ENCODE measurements at regions not wholly inside any gene's neighbourhood (a gene's known extent, or its start where the extent isn't known, plus 50 kb on each side); places are given as distances from the start of the nearest gene placed in this dataset.

GRCh38 chr3:19825193-19825592 is 108.8 kb downstream of the EFHB start:
- no peak for TF ChIP-seq SRF (IDR thresholded peaks at IDR 0.05; ENCODE audit: low read depth)
- no peak for TF ChIP-seq EZH2 (IDR thresholded peaks at IDR 0.05)
- no peak for TF ChIP-seq POLR2A (IDR thresholded peaks at IDR 0.05; ENCODE audit: borderline replicate concordance, extremely low read depth, insufficient read depth, insufficient read length)
- no peak for TF ChIP-seq RAD21 (IDR thresholded peaks at IDR 0.05; ENCODE audit: low read depth)
- no peak for TF ChIP-seq FOSL1 (IDR thresholded peaks at IDR 0.05; ENCODE audit: low read depth)
- no peak for TF ChIP-seq ATF3 (IDR thresholded peaks at IDR 0.05)
- TF ChIP-seq ZFX (IDR thresholded peaks at IDR 0.05) = no peak
- TF ChIP-seq EGR1 (IDR thresholded peaks at IDR 0.05; ENCODE audit: low read depth) = no peak
- no peak for TF ChIP-seq POLR2AphosphoS5 (IDR thresholded peaks at IDR 0.05; ENCODE audit: low read depth, low read length)
- no peak for TF ChIP-seq MAX (IDR thresholded peaks at IDR 0.05)
- ATAC-seq (no peak), DNase-seq (ENCODE audit: low read depth, low spot score) (no peak)
- Histone ChIP-seq H3K4me2 (ENCODE audit: low read length) (no peak overlapping the region), H3K9me3 (ENCODE audit: control insufficient read depth in 1 of 2, insufficient read depth in 1 of 2, low read depth in 1 of 2, low read length in 2 of 2) (no peaks in the 10 kb centered on the region), H3K27me3 (ENCODE audit: insufficient read depth, low read length) (peaks cover 3% of the 10 kb centered on the region; the same call in 1 of the 2 replicates), H2AFZ (ENCODE audit: low read depth, low read length, poor library complexity, severe bottlenecking) (no peak overlapping the region), H3K27ac (ENCODE audit: low read depth, low read length) (no peak overlapping the region), H4K20me1 (ENCODE audit: insufficient read depth) (no peaks in the 10 kb centered on the region), H3K4me3 (replicated peaks in 1 of 2; ENCODE audit: low read depth in 1 of 2, low read length in 2 of 2) (no peak overlapping the region), H3K79me2 (ENCODE audit: insufficient read depth, low read length) (no peaks in the 10 kb centered on the region), H3K9me2 (ENCODE audit: insufficient read depth) (no peaks in the 10 kb centered on the region), H3K4me1 (ENCODE audit: control insufficient read depth in 1 of 2, insufficient read depth in 2 of 2, low read length in 2 of 2) (no peaks in the 10 kb centered on the region), H3K9ac (ENCODE audit: low read length) (no peak overlapping the region), H3K36me3 (ENCODE audit: control insufficient read depth in 1 of 2, insufficient read depth in 2 of 2, low read length in 2 of 2) (no peaks in the 10 kb centered on the region)
- ChIA-PET CTCF (no interaction called here), RAD21 (ENCODE audit: low non-redundant PET in 1 of 2, low total read pairs in 2 of 2, uncharacterized antibody in 2 of 2, unreplicated experiment in 2 of 2) (no interaction called here), POLR2A (no interaction called here)
- no TSS peak for BruUV-seq (replicated peaks)
- intact Hi-C loops (cut with micrococcal nuclease) = no loop called here

GRCh38 chr3:19822805-19823204 is 111.2 kb downstream of the EFHB start:
- no peaks in the 10 kb centered on the region for H3K4me1 ChIP-seq (ENCODE audit: control insufficient read depth in 1 of 2, insufficient read depth in 2 of 2, low read length in 2 of 2)
- H3K27me3 ChIP-seq (ENCODE audit: insufficient read depth, low read length) = peaks cover 3% of the 10 kb centered on the region; the same call in 1 of the 2 replicates
- intact Hi-C loops (cut with micrococcal nuclease) = no loop called here
- H3K36me3 ChIP-seq (ENCODE audit: control insufficient read depth in 1 of 2, insufficient read depth in 2 of 2, low read length in 2 of 2) = no peaks in the 10 kb centered on the region
- ChIA-PET RAD21 (ENCODE audit: low non-redundant PET in 1 of 2, low total read pairs in 2 of 2, uncharacterized antibody in 2 of 2, unreplicated experiment in 2 of 2) (no interaction called here), POLR2A (no interaction called here), CTCF (no interaction called here)
- no peak overlapping the region for H3K4me3 ChIP-seq (replicated peaks in 1 of 2; ENCODE audit: low read depth in 1 of 2, low read length in 2 of 2)
- H2AFZ ChIP-seq (ENCODE audit: low read depth, low read length, poor library complexity, severe bottlenecking) = no peak overlapping the region
- no peaks in the 10 kb centered on the region for H3K79me2 ChIP-seq (ENCODE audit: insufficient read depth, low read length)
- H3K9ac ChIP-seq (ENCODE audit: low read length) = no peak overlapping the region
- H3K4me2 ChIP-seq (ENCODE audit: low read length) = no peak overlapping the region
- no TSS peak for BruUV-seq (replicated peaks)
- H3K9me2 ChIP-seq (ENCODE audit: insufficient read depth) = no peaks in the 10 kb centered on the region
- DNase-seq (ENCODE audit: low read depth, low spot score) = no peak
- TF ChIP-seq POLR2AphosphoS5 (IDR thresholded peaks at IDR 0.05; ENCODE audit: low read depth, low read length) (no peak), ELF1 (IDR thresholded peaks at IDR 0.05; ENCODE audit: borderline replicate concordance, low read depth) (no peak), REST (IDR thresholded peaks at IDR 0.05; ENCODE audit: low read depth) (no peak), EGR1 (IDR thresholded peaks at IDR 0.05; ENCODE audit: low read depth) (no peak), EZH2phosphoT487 (IDR thresholded peaks at IDR 0.05; ENCODE audit: borderline replicate concordance) (no peak), ZBTB33 (IDR thresholded peaks at IDR 0.05; ENCODE audit: extremely low read depth, insufficient replicate concordance, low read length) (no peak), ZFX (IDR thresholded peaks at IDR 0.05) (no peak), JUND (IDR thresholded peaks at IDR 0.05) (no peak), FOSL1 (IDR thresholded peaks at IDR 0.05; ENCODE audit: low read depth) (no peak)
- H4K20me1 ChIP-seq (ENCODE audit: insufficient read depth) = no peaks in the 10 kb centered on the region
- H3K27ac ChIP-seq (ENCODE audit: low read depth, low read length) = no peak overlapping the region
- no peak for ATAC-seq
- H3K9me3 ChIP-seq (ENCODE audit: control insufficient read depth in 1 of 2, insufficient read depth in 1 of 2, low read depth in 1 of 2, low read length in 2 of 2) = no peaks in the 10 kb centered on the region

All from HCT116 (cell line).